GM18858 (cell line): ENCODE measurements at regions not wholly inside any gene's neighbourhood (a gene's known extent, or its start where the extent isn't known, plus 50 kb on each side); places are given as distances from the start of the nearest gene placed in this dataset.
A peak's percentile ranks its signal among the peaks of the same experiment; 100 is the strongest.

Experiments used
- ATAC-seq: cut with Tn5 transposase; IDR thresholded peaks from one replicate; pipeline ENCODE4 v1.9.1; 2021; ENCODE audit not compliant: unreplicated experiment

- no peak for ATAC-seq
These were observed 249.2 kb upstream of the GPRIN3 start for GRCh38 chr4:89556601-89557305.

GRCh38 chr4:89551191-89551590 lies 243.6 kb upstream of the GPRIN3 start:
- no peak for ATAC-seq

- ATAC-seq: no peak
These were observed 242.3 kb upstream of the GPRIN3 start for GRCh38 chr4:89549907-89550306.

- ATAC-seq: no peak
These were observed 237.7 kb upstream of the GPRIN3 start for GRCh38 chr4:89545315-89545714.

GRCh38 chr4:89541998-89542397 lies 234.4 kb upstream of the GPRIN3 start:
- no peak for ATAC-seq

GRCh38 chr4:89539797-89540711 lies 232.5 kb upstream of the GPRIN3 start:
- ATAC-seq: no peak

- no peak for ATAC-seq
These were observed 231.8 kb upstream of the GPRIN3 start for GRCh38 chr4:89539374-89539773.

- no peak for ATAC-seq
These were observed 231.3 kb upstream of the GPRIN3 start for GRCh38 chr4:89538886-89539285.

GRCh38 chr4:89538171-89538570 lies 230.6 kb upstream of the GPRIN3 start:
- ATAC-seq: no peak

- no peak for ATAC-seq
These were observed 229.7 kb upstream of the GPRIN3 start for GRCh38 chr4:89537281-89537680.

- ATAC-seq: no peak
These were observed 227.7 kb upstream of the GPRIN3 start for GRCh38 chr4:89535251-89535650.

GRCh38 chr4:89534356-89534755 lies 226.8 kb upstream of the GPRIN3 start:
- no peak for ATAC-seq

GRCh38 chr4:89531932-89532640 lies 224.5 kb upstream of the GPRIN3 start:
- ATAC-seq: no peak

- no peak for ATAC-seq
These were observed 221.0 kb upstream of the GPRIN3 start for GRCh38 chr4:89528526-89529133.

GRCh38 chr4:89521826-89522225 lies 214.2 kb upstream of the GPRIN3 start:
- ATAC-seq: no peak

GRCh38 chr4:89519771-89520320 lies 212.2 kb upstream of the GPRIN3 start:
- no peak for ATAC-seq

- ATAC-seq: no peak
These were observed 210.7 kb upstream of the GPRIN3 start for GRCh38 chr4:89518259-89518658.

- ATAC-seq: no peak
These were observed 207.2 kb upstream of the GPRIN3 start for GRCh38 chr4:89514811-89515210.

GRCh38 chr4:89511776-89512175 lies 204.2 kb upstream of the GPRIN3 start:
- no peak for ATAC-seq

- ATAC-seq: peak; percentile 99
These were observed 202.2 kb upstream of the GPRIN3 start for GRCh38 chr4:89509708-89510281.
